Common myeloid progenitor, CD34-positive (primary cell): ENCODE measurements at regions not wholly inside any gene's neighbourhood (a gene's known extent, or its start where the extent isn't known, plus 50 kb on each side); places are given as distances from the start of the nearest gene placed in this dataset.
A peak's percentile ranks its signal among the peaks of the same experiment; 100 is the strongest.
"Not testable (repeated sequence)": the region's sequence is repeated elsewhere in the genome, so short reads cannot be mapped to it uniquely, and the experiment has no call there.

Source experiments
- CTCF ChIA-PET: fragments of 350-600 bp; sonication (Branson Sonifier 250); formaldehyde crosslinking; loops from one replicate; lab custom pipeline; 2021; ENCODE audit warnings: antibody characterized with exemption; lab: Charles Lee
- POLR2A ChIA-PET: fragments of 350-600 bp; sonication (Branson Sonifier 250); formaldehyde crosslinking; loops from one replicate; lab custom pipeline; 2021; ENCODE audit warnings: antibody characterized with exemption; lab: Charles Lee
- DNase-seq, 3 donors: peaks; one replicate each; pipeline versions ENCODE4 v3.0.0 to v3.0.0-alpha.2; 2013
- H3K27ac ChIP-seq, 2 experiments: 1 replicate in 1 of 2; 2 replicates in 1 of 2; pipeline ENCODE4 v1.7.0; 2013; ENCODE audit warnings: inconsistent platforms in 2 of 2, low read length in 2 of 2, mild to moderate bottlenecking in 2 of 2, low read depth in 1 of 2, moderate library complexity in 1 of 2; ENCODE audit not compliant: severe bottlenecking in 2 of 2, insufficient read depth in 1 of 2, poor library complexity in 1 of 2
- H3K27me3 ChIP-seq, 5 experiments: replicated peaks in 2 of 5; 1 replicate in 3 of 5; 2 replicates in 2 of 5; pipeline versions ENCODE4 v1.6.1 to v1.7.0; 2013; ENCODE audit warnings: low read length in 4 of 5, mild to moderate bottlenecking in 2 of 5, moderate library complexity in 2 of 5, inconsistent platforms in 1 of 5; ENCODE audit not compliant: insufficient read depth in 5 of 5, control insufficient read depth in 4 of 5
- H3K36me3 ChIP-seq, 4 experiments: 1 replicate in 2 of 4; 2 replicates in 2 of 4; pipeline versions ENCODE4 v1.6.1 to v1.7.0; 2013; ENCODE audit warnings: low read length in 3 of 4, control low read depth in 1 of 4, mild to moderate bottlenecking in 1 of 4; ENCODE audit not compliant: control insufficient read depth in 4 of 4, insufficient read depth in 4 of 4
- H3K4me1 ChIP-seq, 4 experiments: 1 replicate in 3 of 4; 2 replicates in 1 of 4; pipeline versions ENCODE4 v1.6.1 to v1.7.1; 2013; ENCODE audit warnings: low read length in 3 of 4, mild to moderate bottlenecking in 3 of 4, control low read depth in 1 of 4, inconsistent platforms in 1 of 4, moderate library complexity in 1 of 4; ENCODE audit not compliant: control insufficient read depth in 4 of 4, insufficient read depth in 4 of 4; ENCODE audit errors: control extremely low read depth in 1 of 4
- H3K4me3 ChIP-seq, 7 experiments: 1 replicate in 4 of 7; 2 replicates in 3 of 7; pipeline versions ENCODE4 v1.5.1 to v1.7.0; 2013; ENCODE audit warnings: mild to moderate bottlenecking in 7 of 7, low read length in 6 of 7, moderate library complexity in 6 of 7, inconsistent platforms in 2 of 7, low read depth in 2 of 7, control low read depth in 1 of 7; ENCODE audit not compliant: insufficient read depth in 4 of 7, control insufficient read depth in 1 of 7; ENCODE audit errors: extremely low read depth in 1 of 7
- H3K9me3 ChIP-seq, 5 experiments: 1 replicate in 4 of 5; 2 replicates in 1 of 5; pipeline versions ENCODE4 v1.6.1 to v1.7.1; 2013; ENCODE audit warnings: low read length in 4 of 5, mild to moderate bottlenecking in 2 of 5, inconsistent platforms in 1 of 5, low read depth in 1 of 5, moderate library complexity in 1 of 5; ENCODE audit not compliant: control insufficient read depth in 4 of 5, insufficient read depth in 2 of 5; ENCODE audit errors: control extremely low read depth in 1 of 5
- WGBS: methylation state at CpG from one replicate; pipeline ENCODE4 v1.1.5; 2013; ENCODE audit not compliant: insufficient coverage; 5-methylcytosine and 5-hydroxymethylcytosine counted together

GRCh38 chrX:35351795-35352483 is 409.3 kb downstream of the FAM47B start:
- Histone ChIP-seq H3K27ac (no peak overlapping the region), H3K27me3 (no peaks in the 10 kb centered on the region), H3K9me3 (no peaks in the 10 kb centered on the region), H3K36me3 (no peaks in the 10 kb centered on the region), H3K4me3 (no peak overlapping the region), H3K4me1 (no peaks in the 10 kb centered on the region)
- DNase-seq = no peak
- CTCF ChIA-PET = no interaction called here
- POLR2A ChIA-PET = no interaction called here
- 77% methylated on average over 5 of the region's 5 CpGs for WGBS

DNA sequence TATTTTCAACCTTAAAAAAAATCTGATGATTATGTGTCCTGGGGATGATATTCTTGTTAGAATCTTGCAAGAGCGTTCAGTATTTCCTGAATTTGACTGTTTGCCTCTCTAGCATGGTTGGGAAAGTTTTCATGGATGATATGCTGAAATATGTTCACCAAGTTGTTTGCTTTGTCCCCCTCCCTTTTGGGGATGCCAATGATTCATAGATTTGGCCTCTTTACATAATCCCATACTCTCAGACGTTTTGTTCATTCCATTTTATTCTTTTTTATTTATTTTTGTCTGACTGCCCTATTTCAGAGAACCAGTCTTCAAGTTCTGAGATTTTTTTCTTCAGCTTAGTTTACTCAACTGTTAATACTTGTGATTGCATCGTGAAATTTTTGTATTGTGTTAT is 415.1 kb downstream of the FAM47B start:
- no peak overlapping the region for H3K27ac ChIP-seq

DNA sequence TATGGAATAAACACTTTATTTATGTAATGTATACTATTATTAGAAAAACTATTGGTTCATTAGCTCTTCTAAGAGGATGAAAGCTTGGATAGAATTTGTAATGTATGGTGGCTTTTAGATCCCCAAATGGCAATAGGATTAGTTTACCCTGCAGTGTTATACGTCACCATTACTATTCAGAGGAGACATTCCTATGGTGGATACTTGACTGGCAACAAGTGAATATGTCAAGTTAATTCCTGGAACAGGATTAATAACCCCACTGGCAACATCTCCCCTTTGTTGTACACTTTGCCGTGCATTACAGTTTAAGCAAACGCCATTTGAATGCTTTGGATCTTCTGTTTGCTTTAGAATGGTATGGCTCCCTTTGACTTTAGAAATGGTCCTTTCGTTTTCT is 420.3 kb downstream of the FAM47B start:
- POLR2A ChIA-PET = no interaction called here
- no peaks in the 10 kb centered on the region for H3K36me3 ChIP-seq
- no peak overlapping the region for H3K4me3 ChIP-seq
- 88% methylated on average over 4 of the region's 4 CpGs for whole genome bisulfite sequencing
- no peak for DNase-seq
- peaks cover 0 to 4% (median 0%) of the 10 kb centered on the region in 5 experiments for H3K9me3 ChIP-seq
- no peaks in the 10 kb centered on the region for H3K27me3 ChIP-seq
- CTCF ChIA-PET = no interaction called here
- no peaks in the 10 kb centered on the region for H3K4me1 ChIP-seq
- no peak overlapping the region for H3K27ac ChIP-seq

More for the DNA sequence above, 415.1 kb downstream of the FAM47B start:
- WGBS = 88% methylated on average over 2 of the region's 3 CpGs
- Histone ChIP-seq H3K4me3 (no peak overlapping the region), H3K4me1 (no peaks in the 10 kb centered on the region), H3K9me3 (peaks cover 0 to 4% (median 0%) of the 10 kb centered on the region in 5 experiments), H3K36me3 (no peaks in the 10 kb centered on the region), H3K27me3 (no peaks in the 10 kb centered on the region)
- ChIA-PET CTCF (no interaction called here), POLR2A (no interaction called here)
- no peak for DNase-seq

- POLR2A ChIA-PET = no interaction called here
- Histone ChIP-seq H3K4me1 (no peaks in the 10 kb centered on the region), H3K36me3 (no peaks in the 10 kb centered on the region), H3K4me3 (no peak overlapping the region), H3K9me3 (peaks cover 0 to 1% (median 0%) of the 10 kb centered on the region in 5 experiments), H3K27ac (no peak overlapping the region), H3K27me3 (no peaks in the 10 kb centered on the region)
- CTCF ChIA-PET = no interaction called here
- no CpG with 5 or more reads among the region's 1 CpG for WGBS
- no peak for DNase-seq
These were observed 424.0 kb upstream of the MAGEB16 start for GRCh38 chrX:35374116-35374515.

GRCh38 chrX:35380808-35381700 is 417.1 kb upstream of the MAGEB16 start:
- Histone ChIP-seq H3K4me3 (no peak overlapping the region), H3K27me3 (no peaks in the 10 kb centered on the region), H3K9me3 (no peaks in the 10 kb centered on the region), H3K27ac (no peak overlapping the region), H3K36me3 (no peaks in the 10 kb centered on the region), H3K4me1 (no peaks in the 10 kb centered on the region)
- ChIA-PET POLR2A (no interaction called here), CTCF (interaction anchor here (1.2 kb wide), 2 partner anchors 8 to 344 kb away, joined by 3 read pairs; no protein-coding TSS in a partner anchor)
- DNase-seq = peak; percentile 5 to 46 (median 33)
- 81% methylated on average over 4 of the region's 6 CpGs for WGBS

DNA sequence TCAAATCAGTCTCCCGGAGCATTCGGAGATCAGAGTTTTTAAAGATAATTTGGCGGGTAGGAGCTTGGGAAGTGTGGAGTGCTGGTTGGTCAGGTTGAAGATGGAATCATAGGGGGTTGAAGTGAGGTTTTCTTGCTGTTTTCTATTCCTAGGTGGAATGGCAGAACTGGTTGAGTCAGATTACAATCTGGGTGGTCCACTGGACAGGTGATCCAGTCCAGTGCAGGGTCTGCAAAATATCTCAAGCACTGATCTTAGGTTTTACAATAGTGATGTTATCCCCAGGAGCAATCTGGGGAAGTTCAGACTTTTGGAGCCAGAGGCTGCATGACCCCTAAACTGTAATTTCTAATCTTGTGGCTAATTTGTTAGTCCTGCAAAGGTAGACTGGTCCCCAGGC is 416.4 kb upstream of the MAGEB16 start:
- H3K27ac ChIP-seq, DNase-seq, H3K4me3 ChIP-seq, CTCF ChIA-PET, POLR2A ChIA-PET, H3K9me3 ChIP-seq, H3K27me3 ChIP-seq, H3K36me3 ChIP-seq, H3K4me1 ChIP-seq: not testable (repeated sequence)
- no CpG with 5 or more reads among the region's 3 CpGs for WGBS

GRCh38 chrX:35382966-35383365 is 415.2 kb upstream of the MAGEB16 start:
- CTCF ChIA-PET = no interaction called here

More at GRCh38 chrX:35382966-35383365, 415.2 kb upstream of the MAGEB16 start:
- Histone ChIP-seq H3K27ac (no peak overlapping the region), H3K9me3 (no peaks in the 10 kb centered on the region), H3K4me1 (no peaks in the 10 kb centered on the region), H3K36me3 (no peaks in the 10 kb centered on the region), H3K27me3 (no peaks in the 10 kb centered on the region), H3K4me3 (no peak overlapping the region)
- WGBS = 74% methylated on average over 3 of the region's 4 CpGs
- no peak for DNase-seq
- POLR2A ChIA-PET = no interaction called here
